ENCODE measurements at regions not wholly inside any gene's neighbourhood (a gene's known extent, or its start where the extent isn't known, plus 50 kb on each side); places are given as distances from the start of the nearest gene placed in this dataset.

DNA sequence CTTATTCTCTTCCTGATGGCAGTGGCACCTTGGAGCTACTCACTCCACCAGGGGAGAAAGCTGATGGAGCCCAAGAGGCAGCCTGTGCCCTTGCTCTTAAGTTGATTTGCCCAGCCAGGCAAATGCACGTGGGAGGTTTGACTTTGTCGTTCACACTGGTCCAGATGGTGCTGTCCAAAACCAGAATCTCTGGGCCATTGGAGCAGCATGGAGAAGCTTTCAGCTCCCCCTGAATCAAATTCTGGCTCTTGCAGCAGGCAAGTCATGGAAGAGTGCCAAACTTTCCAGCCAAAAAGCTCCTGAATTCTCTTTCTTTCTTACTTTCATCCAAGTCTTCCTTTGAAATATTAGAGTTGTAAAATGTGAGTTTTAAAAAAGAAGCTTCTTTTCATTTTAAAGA lies 970.4 kb downstream of the RPA4 start:
- Histone ChIP-seq H3K27ac (ENCODE audit: control insufficient read depth, insufficient read depth, low read length) (no peak overlapping the region), H2AFZ (ENCODE audit: control insufficient read depth, low read length) (no peak overlapping the region), H3K79me2 (ENCODE audit: control insufficient read depth, insufficient read depth, low read length) (no peaks in the 10 kb centered on the region), H3K9ac (ENCODE audit: control insufficient read depth, extremely low read depth, insufficient read depth, low read length) (no peak overlapping the region), H3K9me1 (ENCODE audit: control insufficient read depth, extremely low read depth, insufficient read depth, low read length) (no peaks in the 10 kb centered on the region), H3K4me2 (ENCODE audit: control insufficient read depth, extremely low read depth, insufficient read depth, low read depth, low read length) (no peak overlapping the region), H4K20me1 (ENCODE audit: control insufficient read depth, extremely low read depth, insufficient read depth, low read length) (no peaks in the 10 kb centered on the region), H3K4me1 (ENCODE audit: control insufficient read depth, extremely low read depth, insufficient read depth, low read length) (no peaks in the 10 kb centered on the region), H3K27me3 (ENCODE audit: control insufficient read depth, extremely low read depth, insufficient read depth, low read length) (no peaks in the 10 kb centered on the region), H3K4me3 (ENCODE audit: control insufficient read depth in 2 of 3, extremely low read depth in 1 of 3, insufficient read depth in 2 of 3, low read depth in 1 of 3, low read length in 3 of 3) (no peak overlapping the region), H3K36me3 (ENCODE audit: control insufficient read depth in 2 of 2, extremely low read depth in 1 of 2, insufficient read depth in 2 of 2, low read length in 2 of 2) (no peaks in the 10 kb centered on the region), H3K9me3 (ENCODE audit: control insufficient read depth, low read depth, low read length) (no peaks in the 10 kb centered on the region)
- FAIRE-seq (no peak), DNase-seq (ENCODE audit: low read depth, low spot score) (no peak)
- TF ChIP-seq, protein P1, sequence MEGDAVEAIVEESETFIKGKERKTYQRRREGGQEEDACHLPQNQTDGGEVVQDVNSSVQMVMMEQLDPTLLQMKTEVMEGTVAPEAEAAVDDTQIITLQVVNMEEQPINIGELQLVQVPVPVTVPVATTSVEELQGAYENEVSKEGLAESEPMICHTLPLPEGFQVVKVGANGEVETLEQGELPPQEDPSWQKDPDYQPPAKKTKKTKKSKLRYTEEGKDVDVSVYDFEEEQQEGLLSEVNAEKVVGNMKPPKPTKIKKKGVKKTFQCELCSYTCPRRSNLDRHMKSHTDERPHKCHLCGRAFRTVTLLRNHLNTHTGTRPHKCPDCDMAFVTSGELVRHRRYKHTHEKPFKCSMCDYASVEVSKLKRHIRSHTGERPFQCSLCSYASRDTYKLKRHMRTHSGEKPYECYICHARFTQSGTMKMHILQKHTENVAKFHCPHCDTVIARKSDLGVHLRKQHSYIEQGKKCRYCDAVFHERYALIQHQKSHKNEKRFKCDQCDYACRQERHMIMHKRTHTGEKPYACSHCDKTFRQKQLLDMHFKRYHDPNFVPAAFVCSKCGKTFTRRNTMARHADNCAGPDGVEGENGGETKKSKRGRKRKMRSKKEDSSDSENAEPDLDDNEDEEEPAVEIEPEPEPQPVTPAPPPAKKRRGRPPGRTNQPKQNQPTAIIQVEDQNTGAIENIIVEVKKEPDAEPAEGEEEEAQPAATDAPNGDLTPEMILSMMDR (optimal IDR thresholded peaks at IDR 0.05 in 1 of 3, IDR thresholded peaks at IDR 0.05 in 1 of 3, conservative IDR thresholded peaks at IDR 0.05 in 1 of 3; ENCODE audit: extremely low read depth in 1 of 3, insufficient read depth in 2 of 3, low read length in 3 of 3): no peak
- TF ChIP-seq EZH2 (IDR thresholded peaks at IDR 0.05; ENCODE audit: low read length): no peak
- dilution Hi-C loops (cut with MboI; ENCODE audit: extremely low pct_ligation_motif_present, low sequenced_read_pairs): no loop called here

DNA sequence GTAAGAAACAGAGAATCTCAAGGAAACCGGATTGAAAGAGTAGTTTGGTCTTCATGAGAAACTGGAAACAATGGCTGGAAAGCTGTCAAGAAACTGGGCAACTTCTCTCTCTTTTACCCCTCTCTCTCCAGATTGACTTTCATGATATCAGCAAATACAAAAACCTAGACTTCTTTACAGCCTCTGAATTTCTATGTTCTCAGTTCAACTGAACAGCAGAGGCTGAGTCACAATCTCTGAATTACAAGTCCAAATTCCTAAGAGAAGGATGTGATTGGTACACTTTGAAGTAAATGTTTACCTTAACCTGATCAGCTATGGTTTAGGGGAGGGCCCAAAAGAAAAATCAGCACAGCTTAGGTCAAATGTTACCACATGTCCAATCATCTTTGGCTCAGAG lies 974.9 kb downstream of the RPA4 start:
- no peak for TF ChIP-seq EZH2 (IDR thresholded peaks at IDR 0.05; ENCODE audit: low read length)
- TF ChIP-seq, protein P1 (optimal IDR thresholded peaks at IDR 0.05 in 1 of 3, IDR thresholded peaks at IDR 0.05 in 1 of 3, conservative IDR thresholded peaks at IDR 0.05 in 1 of 3; ENCODE audit: extremely low read depth in 1 of 3, insufficient read depth in 2 of 3, low read length in 3 of 3): no peak
- DNase-seq (ENCODE audit: low read depth, low spot score): no peak
- FAIRE-seq: peak; percentile 32

More for the DNA sequence above, 974.9 kb downstream of the RPA4 start:
- H3K27ac ChIP-seq (ENCODE audit: control insufficient read depth, insufficient read depth, low read length): no peak overlapping the region
- H3K79me2 ChIP-seq (ENCODE audit: control insufficient read depth, insufficient read depth, low read length): no peaks in the 10 kb centered on the region
- H3K4me1 ChIP-seq (ENCODE audit: control insufficient read depth, extremely low read depth, insufficient read depth, low read length): no peaks in the 10 kb centered on the region
- H2AFZ ChIP-seq (ENCODE audit: control insufficient read depth, low read length): no peak overlapping the region
- H3K9ac ChIP-seq (ENCODE audit: control insufficient read depth, extremely low read depth, insufficient read depth, low read length): no peak overlapping the region
- H3K4me3 ChIP-seq (ENCODE audit: control insufficient read depth in 2 of 3, extremely low read depth in 1 of 3, insufficient read depth in 2 of 3, low read depth in 1 of 3, low read length in 3 of 3): no peak overlapping the region
- no peaks in the 10 kb centered on the region for H4K20me1 ChIP-seq (ENCODE audit: control insufficient read depth, extremely low read depth, insufficient read depth, low read length)
- no peaks in the 10 kb centered on the region for H3K27me3 ChIP-seq (ENCODE audit: control insufficient read depth, extremely low read depth, insufficient read depth, low read length)
- no peak overlapping the region for H3K4me2 ChIP-seq (ENCODE audit: control insufficient read depth, extremely low read depth, insufficient read depth, low read depth, low read length)
- no peaks in the 10 kb centered on the region for H3K36me3 ChIP-seq (ENCODE audit: control insufficient read depth in 2 of 2, extremely low read depth in 1 of 2, insufficient read depth in 2 of 2, low read length in 2 of 2)
- H3K9me1 ChIP-seq (ENCODE audit: control insufficient read depth, extremely low read depth, insufficient read depth, low read length): no peaks in the 10 kb centered on the region
- no peaks in the 10 kb centered on the region for H3K9me3 ChIP-seq (ENCODE audit: control insufficient read depth, low read depth, low read length)
- dilution Hi-C loops (cut with MboI; ENCODE audit: extremely low pct_ligation_motif_present, low sequenced_read_pairs): no loop called here

Data from keratinocyte (primary cell).